ENCODE measurements at regions not wholly inside any gene's neighbourhood (a gene's known extent, or its start where the extent isn't known, plus 50 kb on each side); places are given as distances from the start of the nearest gene placed in this dataset.

DNA sequence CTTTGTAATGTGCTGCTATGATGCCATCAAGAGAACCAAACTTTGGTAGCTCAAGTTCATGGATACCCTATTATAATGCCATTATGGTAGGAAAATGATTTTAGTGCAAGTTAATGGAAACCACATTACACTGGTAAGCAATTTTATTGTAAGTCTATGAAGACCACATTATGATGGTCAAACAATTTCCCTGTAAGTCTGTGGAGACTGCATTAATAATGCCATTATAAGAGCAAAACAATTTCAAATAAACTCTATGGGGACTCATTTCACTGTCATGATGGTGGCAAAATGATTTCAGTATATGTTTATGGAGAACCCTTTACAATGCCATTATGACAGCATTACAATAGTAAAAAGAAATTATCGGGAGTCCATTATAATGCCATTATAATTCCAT, 602.0 kb upstream of the MEF2C start:
- TF ChIP-seq, protein P1, sequence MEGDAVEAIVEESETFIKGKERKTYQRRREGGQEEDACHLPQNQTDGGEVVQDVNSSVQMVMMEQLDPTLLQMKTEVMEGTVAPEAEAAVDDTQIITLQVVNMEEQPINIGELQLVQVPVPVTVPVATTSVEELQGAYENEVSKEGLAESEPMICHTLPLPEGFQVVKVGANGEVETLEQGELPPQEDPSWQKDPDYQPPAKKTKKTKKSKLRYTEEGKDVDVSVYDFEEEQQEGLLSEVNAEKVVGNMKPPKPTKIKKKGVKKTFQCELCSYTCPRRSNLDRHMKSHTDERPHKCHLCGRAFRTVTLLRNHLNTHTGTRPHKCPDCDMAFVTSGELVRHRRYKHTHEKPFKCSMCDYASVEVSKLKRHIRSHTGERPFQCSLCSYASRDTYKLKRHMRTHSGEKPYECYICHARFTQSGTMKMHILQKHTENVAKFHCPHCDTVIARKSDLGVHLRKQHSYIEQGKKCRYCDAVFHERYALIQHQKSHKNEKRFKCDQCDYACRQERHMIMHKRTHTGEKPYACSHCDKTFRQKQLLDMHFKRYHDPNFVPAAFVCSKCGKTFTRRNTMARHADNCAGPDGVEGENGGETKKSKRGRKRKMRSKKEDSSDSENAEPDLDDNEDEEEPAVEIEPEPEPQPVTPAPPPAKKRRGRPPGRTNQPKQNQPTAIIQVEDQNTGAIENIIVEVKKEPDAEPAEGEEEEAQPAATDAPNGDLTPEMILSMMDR (IDR thresholded peaks at IDR 0.05), result no peak
- no peak for TF ChIP-seq POLR2A (IDR thresholded peaks at IDR 0.05)
